Spleen (tissue), 11 donors: ENCODE measurements at regions not wholly inside any gene's neighbourhood (a gene's known extent, or its start where the extent isn't known, plus 50 kb on each side); places are given as distances from the start of the nearest gene placed in this dataset.

ENCODE experiments used
- DNase-seq: peaks from one replicate; pipeline ENCODE4 v3.0.0-alpha.2; 2020
- H3K27ac ChIP-seq, 8 donors: fragments of 200-600 bp; sonication (generic) in 7 of 8; 1 replicate in 4 of 8; 2 replicates in 4 of 8; pipeline versions ENCODE4 v1.5.0 to v1.8.0; 2016 to 2021; ENCODE audit warnings: inconsistent platforms in 4 of 8, mild to moderate bottlenecking in 4 of 8, moderate library complexity in 1 of 8
- H3K27me3 ChIP-seq, 7 donors: fragments of 200-600 bp; sonication (generic) in 6 of 7; replicated peaks in 1 of 7; 1 replicate in 4 of 7; 2 replicates in 3 of 7; pipeline versions ENCODE4 v1.5.0 to v1.8.0; 2016 to 2021; ENCODE audit warnings: inconsistent platforms in 3 of 7, mild to moderate bottlenecking in 1 of 7
- H3K36me3 ChIP-seq, 6 donors: fragments of 200-600 bp; sonication (generic) in 5 of 6; 1 replicate in 4 of 6; 2 replicates in 2 of 6; pipeline versions ENCODE4 v1.5.0 to v1.8.0; 2016 to 2021; ENCODE audit warnings: inconsistent platforms in 2 of 6
- H3K4me1 ChIP-seq, 6 donors: fragments of 200-600 bp; sonication (generic) in 5 of 6; 1 replicate in 3 of 6; 2 replicates in 3 of 6; pipeline versions ENCODE4 v1.5.0 to v1.8.0; 2016 to 2021; ENCODE audit warnings: inconsistent platforms in 3 of 6
- H3K4me3 ChIP-seq, 8 donors: fragments of 200-600 bp; sonication (generic) in 7 of 8; 1 replicate in 4 of 8; 2 replicates in 4 of 8; pipeline versions ENCODE4 v1.5.0 to v1.8.0; 2016 to 2021; ENCODE audit warnings: inconsistent platforms in 4 of 8, mild to moderate bottlenecking in 4 of 8, moderate library complexity in 2 of 8
- H3K9me3 ChIP-seq, 8 donors: fragments of 200-600 bp; sonication (generic) in 7 of 8; 1 replicate in 4 of 8; 2 replicates in 4 of 8; pipeline versions ENCODE4 v1.5.0 to v1.8.0; 2016 to 2021; ENCODE audit warnings: inconsistent platforms in 4 of 8
- CTCF ChIP-seq, 11 experiments: fragments of 200-600 bp in 7 of 11; fragments of 450-650 bp in 4 of 11; sonication (generic) in 4 of 11; IDR thresholded peaks in 8 of 11; conservative IDR thresholded peaks in 3 of 11; 1 replicate in 7 of 11; 2 replicates in 4 of 11; pipeline versions ENCODE4 v1.4.0 to v1.8.0; 2016 to 2021; ENCODE audit warnings: antibody characterized with exemption in 11 of 11, inconsistent platforms in 4 of 11, mild to moderate bottlenecking in 1 of 11
- POLR2A ChIP-seq, 3 donors: fragments of 450-650 bp; IDR thresholded peaks; one replicate each; pipeline ENCODE4 v1.5.1; 2017; ENCODE audit warnings: antibody characterized with exemption in 3 of 3, mild to moderate bottlenecking in 1 of 3
- POLR2AphosphoS5 ChIP-seq, 3 donors: sonication (generic); formaldehyde crosslinking; IDR thresholded peaks; one replicate each; pipeline ENCODE4 v1.5.1; 2017; ENCODE audit warnings: antibody characterized with exemption in 3 of 3
- WGBS, 5 donors: extraction: QIAGEN DNeasy Blood & Tissue Kit in 3 of 5; methylation state at CpG; one replicate each; pipeline versions ENCODE4 v1.1.5 to v1.1.7; 2013 to 2018; 5-methylcytosine and 5-hydroxymethylcytosine counted together
- intact Hi-C: fragments of 100-400 bp; cut with DNase I; formaldehyde crosslinking; loops from one replicate; pipeline ENCODE4 v1.15.0; 2023; ENCODE audit warnings: low total_unique reads
- donor health status: healthy with polysubstance abuse.
- donor health status: DM: no; HTN: no; CAD: no; lungs with moderate emphysema.
- donor health status: DM: no; HTN: no; CAD: no.
- donor health status: Bipolar disorder and iron deficiency.
- donor health status: healthy.
- donor health status: DM: no; HTN: no; CAD: no.
- donor health status: DM: yes; HTN: yes; CAD: no.

GRCh38 chr9:11722957-11723356 is 970.2 kb upstream of the TYRP1 start:
- intact Hi-C loops: no loop called here
- Histone ChIP-seq H3K4me1 (no peaks in the 10 kb centered on the region), H3K27me3 (no peaks in the 10 kb centered on the region), H3K9me3 (peaks cover 0 to 9% (median 5%) of the 10 kb centered on the region in 8 donors), H3K36me3 (no peaks in the 10 kb centered on the region), H3K27ac (no peak overlapping the region), H3K4me3 (no peak overlapping the region)
- TF ChIP-seq POLR2AphosphoS5 (IDR thresholded peaks at IDR 0.05) (no peak), CTCF (IDR thresholded peaks at IDR 0.05 in 8 of 11, conservative IDR thresholded peaks at IDR 0.05 in 3 of 11) (no peak), POLR2A (IDR thresholded peaks at IDR 0.05) (no peak)
- no peak for DNase-seq
- 54 to 64% (median 63%) methylated on average over 3 of the region's 3 CpGs for WGBS, 5 donors

- intact Hi-C loops: no loop called here
- WGBS, 5 donors: 5 to 23% (median 16%) methylated on average over 1 of the region's 1 CpG
- no peak for DNase-seq
Measured at GRCh38 chr9:11726659-11727058, 966.5 kb upstream of the TYRP1 start.

GRCh38 chr9:11735391-11735790 is 957.8 kb upstream of the TYRP1 start:
- TF ChIP-seq CTCF (IDR thresholded peaks at IDR 0.05 in 8 of 11, conservative IDR thresholded peaks at IDR 0.05 in 3 of 11): no peak
- no peak for TF ChIP-seq POLR2AphosphoS5 (IDR thresholded peaks at IDR 0.05)
- TF ChIP-seq POLR2A (IDR thresholded peaks at IDR 0.05): no peak
- no peak for DNase-seq
- no peaks in the 10 kb centered on the region for H3K36me3 ChIP-seq
- H3K4me3 ChIP-seq: no peak overlapping the region
- H3K4me1 ChIP-seq: no peaks in the 10 kb centered on the region
- intact Hi-C loops: no loop called here
- 60 to 87% (median 64%) methylated on average over 1 of the region's 1 CpG for WGBS, 5 donors
- H3K27ac ChIP-seq: no peak overlapping the region
- peaks cover 0 to 47% (median 29%) of the 10 kb centered on the region in 8 donors for H3K9me3 ChIP-seq
- H3K27me3 ChIP-seq: no peaks in the 10 kb centered on the region

More at GRCh38 chr9:11726659-11727058, 966.5 kb upstream of the TYRP1 start:
- Histone ChIP-seq H3K9me3 (peaks cover 0 to 9% (median 5%) of the 10 kb centered on the region in 8 donors), H3K27me3 (no peaks in the 10 kb centered on the region), H3K4me1 (no peaks in the 10 kb centered on the region), H3K4me3 (no peak overlapping the region), H3K27ac (no peak overlapping the region), H3K36me3 (no peaks in the 10 kb centered on the region)
- TF ChIP-seq POLR2AphosphoS5 (IDR thresholded peaks at IDR 0.05) (no peak), CTCF (IDR thresholded peaks at IDR 0.05 in 8 of 11, conservative IDR thresholded peaks at IDR 0.05 in 3 of 11) (no peak), POLR2A (IDR thresholded peaks at IDR 0.05) (no peak)

- H3K27me3 ChIP-seq: no peaks in the 10 kb centered on the region
- TF ChIP-seq POLR2AphosphoS5 (IDR thresholded peaks at IDR 0.05) (no peak), CTCF (IDR thresholded peaks at IDR 0.05 in 8 of 11, conservative IDR thresholded peaks at IDR 0.05 in 3 of 11) (no peak), POLR2A (IDR thresholded peaks at IDR 0.05) (no peak)
- intact Hi-C loops: no loop called here
- no peaks in the 10 kb centered on the region for H3K4me1 ChIP-seq
- no peak overlapping the region for H3K4me3 ChIP-seq
- peaks cover 0 to 11% (median 3%) of the 10 kb centered on the region in 8 donors for H3K9me3 ChIP-seq
- WGBS, 5 donors: 84 to 93% (median 92%) methylated on average over 1 of the region's 1 CpG
- no peak for DNase-seq
- H3K36me3 ChIP-seq: no peaks in the 10 kb centered on the region
- H3K27ac ChIP-seq: no peak overlapping the region
Measured at GRCh38 chr9:11742471-11742870, 950.7 kb upstream of the TYRP1 start.
